Erythroblast (primary cell): ENCODE measurements at regions not wholly inside any gene's neighbourhood (a gene's known extent, or its start where the extent isn't known, plus 50 kb on each side); places are given as distances from the start of the nearest gene placed in this dataset.

ENCODE experiments used
- GATA1 ChIP-seq: IDR thresholded peaks from 2 replicates; pipeline ENCODE4 v1.6.1; 2011; ENCODE audit warnings: low read depth, mild to moderate bottlenecking, control low read depth, low read length, moderate library complexity
- POLR2A ChIP-seq: IDR thresholded peaks from 2 replicates; pipeline ENCODE4 v1.6.1; 2011; ENCODE audit warnings: mild to moderate bottlenecking, low read length

DNA sequence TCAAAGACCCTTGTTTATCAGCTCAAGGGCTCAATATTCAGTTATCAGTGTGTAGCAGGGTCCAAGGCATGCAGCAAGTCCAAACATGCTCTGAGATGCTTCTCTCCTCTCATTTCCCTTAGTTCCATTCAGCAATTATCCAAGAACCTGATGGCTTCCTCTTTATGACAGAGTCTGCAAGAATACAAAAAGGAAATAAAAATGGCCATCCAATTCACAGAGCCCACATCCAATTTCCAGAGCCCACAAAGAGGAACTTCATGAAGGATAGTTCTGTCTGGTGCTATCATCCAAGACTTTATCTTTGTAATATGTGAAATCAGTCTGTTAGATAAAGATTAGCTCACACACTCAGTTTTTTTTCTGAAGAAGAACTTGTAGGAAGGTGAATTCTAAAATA is 217.2 kb downstream of the LACC1 start:
- TF ChIP-seq POLR2A (no peak), GATA1 (no peak)
